Spleen (tissue), 7 donors: ENCODE measurements at regions not wholly inside any gene's neighbourhood (a gene's known extent, or its start where the extent isn't known, plus 50 kb on each side); places are given as distances from the start of the nearest gene placed in this dataset.

ENCODE experiments used
- POLR2A ChIP-seq, 3 donors: fragments of 450-650 bp; IDR thresholded peaks; one replicate each; pipeline ENCODE4 v1.5.1; 2017; ENCODE audit warnings: antibody characterized with exemption in 3 of 3, mild to moderate bottlenecking in 1 of 3
- POLR2AphosphoS5 ChIP-seq, 3 donors: sonication (generic); formaldehyde crosslinking; IDR thresholded peaks; one replicate each; pipeline ENCODE4 v1.5.1; 2017; ENCODE audit warnings: antibody characterized with exemption in 3 of 3
- TF ChIP-seq, protein P1 (sequence below), 11 experiments: fragments of 200-600 bp in 7 of 11; fragments of 450-650 bp in 4 of 11; sonication (generic) in 4 of 11; IDR thresholded peaks in 8 of 11; conservative IDR thresholded peaks in 3 of 11; 1 replicate in 7 of 11; 2 replicates in 4 of 11; pipeline versions ENCODE4 v1.4.0 to v1.8.0; 2016 to 2021; ENCODE audit warnings: antibody characterized with exemption in 11 of 11, inconsistent platforms in 4 of 11, mild to moderate bottlenecking in 1 of 11
- donor health status: DM: no; HTN: no; CAD: no; lungs with moderate emphysema.
- donor health status: DM: no; HTN: no; CAD: no.
- donor health status: DM: no; HTN: no; CAD: no.

DNA sequence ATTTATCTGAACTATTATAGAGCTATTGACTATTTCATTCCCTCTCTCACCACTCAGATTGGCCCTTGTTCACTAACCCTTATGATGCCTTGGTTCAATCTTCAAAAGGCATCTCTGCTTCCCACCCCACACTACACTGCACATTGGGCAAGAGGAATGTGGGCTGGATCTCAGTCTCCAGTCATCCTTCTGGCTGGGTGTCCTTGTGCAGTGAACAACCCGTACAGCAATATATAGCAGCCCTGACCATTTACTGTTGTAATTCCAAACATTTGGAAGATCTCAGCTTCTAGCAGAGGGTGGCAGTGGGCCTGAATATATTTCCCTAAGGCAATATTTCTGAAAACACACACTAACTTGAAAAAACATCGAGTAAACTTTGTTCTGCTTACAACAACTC is 199.2 kb upstream of the GDNF start:
- TF ChIP-seq, protein P1, sequence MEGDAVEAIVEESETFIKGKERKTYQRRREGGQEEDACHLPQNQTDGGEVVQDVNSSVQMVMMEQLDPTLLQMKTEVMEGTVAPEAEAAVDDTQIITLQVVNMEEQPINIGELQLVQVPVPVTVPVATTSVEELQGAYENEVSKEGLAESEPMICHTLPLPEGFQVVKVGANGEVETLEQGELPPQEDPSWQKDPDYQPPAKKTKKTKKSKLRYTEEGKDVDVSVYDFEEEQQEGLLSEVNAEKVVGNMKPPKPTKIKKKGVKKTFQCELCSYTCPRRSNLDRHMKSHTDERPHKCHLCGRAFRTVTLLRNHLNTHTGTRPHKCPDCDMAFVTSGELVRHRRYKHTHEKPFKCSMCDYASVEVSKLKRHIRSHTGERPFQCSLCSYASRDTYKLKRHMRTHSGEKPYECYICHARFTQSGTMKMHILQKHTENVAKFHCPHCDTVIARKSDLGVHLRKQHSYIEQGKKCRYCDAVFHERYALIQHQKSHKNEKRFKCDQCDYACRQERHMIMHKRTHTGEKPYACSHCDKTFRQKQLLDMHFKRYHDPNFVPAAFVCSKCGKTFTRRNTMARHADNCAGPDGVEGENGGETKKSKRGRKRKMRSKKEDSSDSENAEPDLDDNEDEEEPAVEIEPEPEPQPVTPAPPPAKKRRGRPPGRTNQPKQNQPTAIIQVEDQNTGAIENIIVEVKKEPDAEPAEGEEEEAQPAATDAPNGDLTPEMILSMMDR (IDR thresholded peaks at IDR 0.05 in 8 of 11, conservative IDR thresholded peaks at IDR 0.05 in 3 of 11) = no peak
- TF ChIP-seq POLR2A (IDR thresholded peaks at IDR 0.05) = no peak
- no peak for TF ChIP-seq POLR2AphosphoS5 (IDR thresholded peaks at IDR 0.05)
